AG09319 (cell line): ENCODE measurements at regions not wholly inside any gene's neighbourhood (a gene's known extent, or its start where the extent isn't known, plus 50 kb on each side); places are given as distances from the start of the nearest gene placed in this dataset.

Experiments used
- DNase-seq: peaks from one replicate; pipeline ENCODE4 v3.0.0-alpha.2; 2010; ENCODE audit warnings: low read depth; ENCODE audit errors: extremely low read depth
- CTCF ChIP-seq: IDR thresholded peaks from 2 replicates; pipeline ENCODE4 v1.5.1; 2011; ENCODE audit warnings: low read depth, mild to moderate bottlenecking, inconsistent platforms, low read length, moderate library complexity

- TF ChIP-seq CTCF = peak; percentile 82
- no peak for DNase-seq
Observed at GRCh38 chr17:72556944-72557826, 436.4 kb downstream of the SOX9 start.

- DNase-seq = no peak
- TF ChIP-seq CTCF = no peak
Observed at GRCh38 chr17:72558971-72559476, 438.2 kb downstream of the SOX9 start.

- TF ChIP-seq CTCF = peak; percentile 80
- peak; percentile 12 for DNase-seq
Observed at GRCh38 chr17:72560303-72561247, 439.8 kb downstream of the SOX9 start.

GRCh38 chr17:72561266-72561665 is 440.4 kb downstream of the SOX9 start:
- TF ChIP-seq CTCF = no peak
- no peak for DNase-seq

- no peak for DNase-seq
- TF ChIP-seq CTCF = no peak
Observed at GRCh38 chr17:72561680-72562079, 440.9 kb downstream of the SOX9 start.

GRCh38 chr17:72562615-72563188 is 441.9 kb downstream of the SOX9 start:
- DNase-seq = no peak
- TF ChIP-seq CTCF = no peak

- TF ChIP-seq CTCF = no peak
Observed at GRCh38 chr17:72563952-72564351, 443.1 kb downstream of the SOX9 start.

More at GRCh38 chr17:72563952-72564351, 443.1 kb downstream of the SOX9 start:
- DNase-seq = no peak
